Smooth muscle cell (in vitro differentiated cells): ENCODE measurements at regions not wholly inside any gene's neighbourhood (a gene's known extent, or its start where the extent isn't known, plus 50 kb on each side); places are given as distances from the start of the nearest gene placed in this dataset.

Source experiments
- DNase-seq: peaks from one replicate; lab custom pipeline; 2025; ENCODE audit not compliant: unreplicated experiment; lab: John Stamatoyannopoulos, UW
- H2AFZ ChIP-seq: fragments of 200-600 bp; sonication (generic); 2 replicates; pipeline ENCODE4 v1.6.0; 2016; ENCODE audit warnings: antibody characterized with exemption, low read depth, mild to moderate bottlenecking
- H3F3A ChIP-seq: fragments of 200-600 bp; sonication (generic); 2 replicates; pipeline ENCODE4 v1.6.0; 2017; ENCODE audit warnings: antibody characterized with exemption, low read depth
- H3K27ac ChIP-seq: fragments of 200-600 bp; sonication (generic); 2 replicates; pipeline ENCODE4 v1.5.1; 2016; ENCODE audit warnings: low read depth, mild to moderate bottlenecking
- H3K27me3 ChIP-seq: fragments of 200-600 bp; sonication (generic); 2 replicates; pipeline ENCODE4 v1.6.1; 2016; ENCODE audit warnings: low read depth, mild to moderate bottlenecking
- H3K36me3 ChIP-seq: fragments of 200-600 bp; sonication (generic); 2 replicates; pipeline ENCODE4 v1.5.1; 2016; ENCODE audit warnings: low read depth
- H3K4me1 ChIP-seq: fragments of 200-600 bp; sonication (generic); 2 replicates; pipeline ENCODE4 v1.5.1; 2016; ENCODE audit warnings: low read depth
- H3K4me2 ChIP-seq: fragments of 200-600 bp; sonication (generic); 2 replicates; pipeline ENCODE4 v1.6.0; 2016; ENCODE audit warnings: mild to moderate bottlenecking
- H3K4me3 ChIP-seq: fragments of 200-600 bp; sonication (generic); 2 replicates; pipeline ENCODE4 v1.5.1; 2016; ENCODE audit warnings: mild to moderate bottlenecking
- H3K79me2 ChIP-seq: fragments of 200-600 bp; sonication (generic); 2 replicates; pipeline ENCODE4 v1.6.0; 2016; ENCODE audit warnings: low read depth, mild to moderate bottlenecking
- H3K9ac ChIP-seq: fragments of 200-600 bp; sonication (generic); 2 replicates; pipeline ENCODE4 v1.6.0; 2016; ENCODE audit warnings: low read depth
- H3K9me3 ChIP-seq: fragments of 200-600 bp; sonication (generic); replicated peaks from 2 replicates; pipeline ENCODE4 v1.5.1; 2016; ENCODE audit warnings: low read depth
- H4K20me1 ChIP-seq: fragments of 200-600 bp; sonication (generic); 2 replicates; pipeline ENCODE4 v1.6.0; 2016; ENCODE audit warnings: low read depth
- CTCF ChIP-seq: fragments of 200-600 bp; sonication (generic); IDR thresholded peaks from 2 replicates; pipeline ENCODE4 v1.5.1; 2017; ENCODE audit warnings: borderline replicate concordance, mild to moderate bottlenecking, antibody characterized with exemption; ENCODE audit not compliant: insufficient read depth, poor library complexity, severe bottlenecking
- WGBS: methylation state at CpG from one replicate; pipeline ENCODE4 v1.1.7; 2016; ENCODE audit warnings: low lambda C conversion rate; 5-methylcytosine and 5-hydroxymethylcytosine counted together

DNA sequence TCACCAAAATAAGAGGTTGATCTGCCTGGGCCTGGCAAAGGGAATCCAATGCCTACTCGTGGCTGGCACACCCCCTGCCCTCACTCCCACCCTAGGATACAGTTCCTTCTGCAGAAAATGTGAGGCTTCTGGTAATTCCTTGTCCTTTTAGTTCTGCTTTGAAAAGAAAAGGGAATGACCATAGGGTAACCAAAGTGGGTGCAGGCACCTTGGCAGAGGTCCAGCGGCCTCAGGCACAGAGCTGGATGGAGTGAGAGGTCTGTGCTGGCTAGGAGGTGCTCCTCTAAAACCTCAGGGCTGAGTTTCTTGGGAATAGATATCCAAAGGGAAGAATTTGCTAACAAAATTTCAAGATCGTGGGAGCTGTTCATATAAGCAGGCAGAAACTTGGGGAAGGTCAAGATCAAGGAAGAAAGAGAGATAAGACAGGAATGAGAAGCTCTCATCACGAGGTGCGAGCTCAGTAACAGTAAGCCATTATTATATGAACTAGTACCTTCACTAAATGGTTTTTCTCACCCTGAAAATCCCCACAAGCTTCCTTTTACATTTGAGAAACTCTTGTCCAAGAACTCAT is 293.1 kb upstream of the LYPLAL1 start:
- no peak for TF ChIP-seq CTCF
- no peak overlapping the region for H3K4me3 ChIP-seq
- H3K36me3 ChIP-seq: no peaks in the 10 kb centered on the region
- no peak overlapping the region for H3K27ac ChIP-seq
- H4K20me1 ChIP-seq: no peaks in the 10 kb centered on the region
- no peaks in the 10 kb centered on the region for H3K9me3 ChIP-seq
- H3K79me2 ChIP-seq: no peaks in the 10 kb centered on the region
- H3K4me1 ChIP-seq: no peaks in the 10 kb centered on the region
- H3K9ac ChIP-seq: no peak overlapping the region
- H2AFZ ChIP-seq: no peak overlapping the region
- H3K4me2 ChIP-seq: no peak overlapping the region
- 77% methylated on average over 5 of the region's 5 CpGs for WGBS
- no peaks in the 10 kb centered on the region for H3F3A ChIP-seq
- DNase-seq: no peak
- no peaks in the 10 kb centered on the region for H3K27me3 ChIP-seq

- no peak for DNase-seq
- no peak for TF ChIP-seq CTCF
- Histone ChIP-seq H3K4me3 (no peak overlapping the region), H3K4me2 (no peak overlapping the region), H3K27me3 (no peaks in the 10 kb centered on the region), H3K27ac (no peak overlapping the region), H3K79me2 (no peaks in the 10 kb centered on the region), H3K36me3 (no peaks in the 10 kb centered on the region), H3K9me3 (no peaks in the 10 kb centered on the region), H3K4me1 (no peaks in the 10 kb centered on the region), H4K20me1 (no peaks in the 10 kb centered on the region), H3K9ac (no peak overlapping the region), H2AFZ (no peak overlapping the region), H3F3A (no peaks in the 10 kb centered on the region)
- WGBS: 96% methylated on average over 6 of the region's 6 CpGs
Observed at GRCh38 chr1:218882454-218882853, 291.2 kb upstream of the LYPLAL1 start.

- Histone ChIP-seq H3K9ac (no peak overlapping the region), H3K36me3 (no peaks in the 10 kb centered on the region), H3K9me3 (no peaks in the 10 kb centered on the region), H3K27me3 (no peaks in the 10 kb centered on the region), H3K4me1 (peaks cover 6% of the 10 kb centered on the region), H4K20me1 (no peaks in the 10 kb centered on the region), H3K4me3 (no peak overlapping the region), H3K79me2 (no peaks in the 10 kb centered on the region), H3K4me2 (no peak overlapping the region), H3F3A (no peaks in the 10 kb centered on the region), H3K27ac (no peak overlapping the region), H2AFZ (no peak overlapping the region)
- no peak for DNase-seq
- no peak for TF ChIP-seq CTCF
- WGBS: 88% methylated on average over 6 of the region's 6 CpGs
Observed at GRCh38 chr1:218886101-218886871, 287.4 kb upstream of the LYPLAL1 start.
